Hematopoietic multipotent progenitor cell treated with erythropoietin and hydrocortisone succinate and interleukin-3 and kit ligand, for 15 days (in vitro differentiated cells): ENCODE measurements at regions not wholly inside any gene's neighbourhood (a gene's known extent, or its start where the extent isn't known, plus 50 kb on each side); places are given as distances from the start of the nearest gene placed in this dataset.
"Not testable (repeated sequence)": the region's sequence is repeated elsewhere in the genome, so short reads cannot be mapped to it uniquely, and the experiment has no call there.

Source experiments
- DNase-seq: peaks from one replicate; pipeline ENCODE4 v3.0.0-alpha.2; 2015; ENCODE audit warnings: low spot score

- DNase-seq, result no peak
Observed at GRCh38 chr20:53695797-53696527, 102.3 kb upstream of the ZNF217 start.

- DNase-seq, result no peak
Observed at GRCh38 chr20:53693262-53693871, 99.7 kb upstream of the ZNF217 start.

- no peak for DNase-seq
Observed at GRCh38 chr20:53692465-53693067, 98.9 kb upstream of the ZNF217 start.

GRCh38 chr20:53691811-53692192, 98.2 kb upstream of the ZNF217 start:
- DNase-seq, result no peak

- DNase-seq, result no peak
Observed at GRCh38 chr20:53691060-53691810, 97.6 kb upstream of the ZNF217 start.

GRCh38 chr20:53688085-53688484, 94.4 kb upstream of the ZNF217 start:
- DNase-seq, result no peak

GRCh38 chr20:53685070-53685595, 91.5 kb upstream of the ZNF217 start:
- DNase-seq, result no peak

GRCh38 chr20:53683506-53683905, 89.9 kb upstream of the ZNF217 start:
- DNase-seq, result no peak

- DNase-seq, result no peak
Observed at GRCh38 chr20:53681352-53682212, 87.9 kb upstream of the ZNF217 start.

- no peak for DNase-seq
Observed at GRCh38 chr20:53679597-53680309, 86.1 kb upstream of the ZNF217 start.

- DNase-seq, result no peak
Observed at GRCh38 chr20:53678990-53679596, 85.5 kb upstream of the ZNF217 start.

- no peak for DNase-seq
Observed at GRCh38 chr20:53678315-53678989, 84.8 kb upstream of the ZNF217 start.

GRCh38 chr20:53677447-53678314, 84.0 kb upstream of the ZNF217 start:
- DNase-seq, result no peak

- no peak for DNase-seq
Observed at GRCh38 chr20:53676987-53677386, 83.3 kb upstream of the ZNF217 start.

GRCh38 chr20:53676519-53676822, 82.8 kb upstream of the ZNF217 start:
- DNase-seq, result no peak

- no peak for DNase-seq
Observed at GRCh38 chr20:53672484-53673129, 79.0 kb upstream of the ZNF217 start.

GRCh38 chr20:53671370-53671769, 77.7 kb upstream of the ZNF217 start:
- no peak for DNase-seq

GRCh38 chr20:53669517-53670313, 76.1 kb upstream of the ZNF217 start:
- DNase-seq, result not testable (repeated sequence)
